GM18951 (cell line): ENCODE measurements at regions not wholly inside any gene's neighbourhood (a gene's known extent, or its start where the extent isn't known, plus 50 kb on each side); places are given as distances from the start of the nearest gene placed in this dataset.
"Not testable (repeated sequence)": the region's sequence is repeated elsewhere in the genome, so short reads cannot be mapped to it uniquely, and the experiment has no call there.

Source experiments
- POLR2A ChIP-seq: IDR thresholded peaks from 4 replicates; pipeline ENCODE4 v1.6.1; 2011; ENCODE audit warnings: mild to moderate bottlenecking; ENCODE audit not compliant: insufficient read length, insufficient read depth; ENCODE audit errors: extremely low read depth
- in situ Hi-C: fragments of 300-500 bp; cut with MboI; formaldehyde crosslinking; loops from one replicate; pipeline ENCODE4 v1.12.0; 2022; ENCODE audit warnings: low sequenced_read_pairs, mixed read lengths, inconsistent platforms; ENCODE audit not compliant: unreplicated experiment

GRCh38 chr4:57309658-57310057 is 199.5 kb upstream of the IGFBP7 start:
- in situ Hi-C loops, result no loop called here
- TF ChIP-seq POLR2A, result no peak

- in situ Hi-C loops, result no loop called here
- TF ChIP-seq POLR2A, result no peak
Measured at GRCh38 chr4:57308301-57308700, 198.1 kb upstream of the IGFBP7 start.

GRCh38 chr4:57305836-57306235 is 195.7 kb upstream of the IGFBP7 start:
- TF ChIP-seq POLR2A, result no peak
- in situ Hi-C loops, result no loop called here

- TF ChIP-seq POLR2A, result no peak
- in situ Hi-C loops, result no loop called here
Measured at GRCh38 chr4:57303012-57303751, 193.0 kb upstream of the IGFBP7 start.

GRCh38 chr4:57300300-57300699 is 190.1 kb upstream of the IGFBP7 start:
- in situ Hi-C loops, result not testable (repeated sequence)

GRCh38 chr4:57291911-57292310 is 181.7 kb upstream of the IGFBP7 start:
- in situ Hi-C loops, result no loop called here
- TF ChIP-seq POLR2A, result no peak

GRCh38 chr4:57287687-57288604 is 177.8 kb upstream of the IGFBP7 start:
- in situ Hi-C loops, result no loop called here
- no peak for TF ChIP-seq POLR2A

GRCh38 chr4:57282933-57283310 is 172.7 kb upstream of the IGFBP7 start:
- no peak for TF ChIP-seq POLR2A
- in situ Hi-C loops, result no loop called here

GRCh38 chr4:57280481-57280880 is 170.3 kb upstream of the IGFBP7 start:
- in situ Hi-C loops, result no loop called here
- no peak for TF ChIP-seq POLR2A

- in situ Hi-C loops, result no loop called here
- no peak for TF ChIP-seq POLR2A
Measured at GRCh38 chr4:57278780-57279179, 168.6 kb upstream of the IGFBP7 start.

GRCh38 chr4:57274082-57274481 is 163.9 kb upstream of the IGFBP7 start:
- in situ Hi-C loops, result no loop called here
- TF ChIP-seq POLR2A, result no peak

GRCh38 chr4:57270346-57270745 is 160.2 kb upstream of the IGFBP7 start:
- in situ Hi-C loops, result no loop called here

GRCh38 chr4:57265831-57266582 is 155.8 kb upstream of the IGFBP7 start:
- no peak for TF ChIP-seq POLR2A
- in situ Hi-C loops, result no loop called here

More at GRCh38 chr4:57270346-57270745, 160.2 kb upstream of the IGFBP7 start:
- TF ChIP-seq POLR2A, result no peak
